ENCODE measurements at regions not wholly inside any gene's neighbourhood (a gene's known extent, or its start where the extent isn't known, plus 50 kb on each side); places are given as distances from the start of the nearest gene placed in this dataset.

- no peak for DNase-seq (ENCODE audit: low read depth)
- H3K4me3 ChIP-seq (ENCODE audit: low read depth, low read length) = no peak overlapping the region
- TF ChIP-seq, protein P1, sequence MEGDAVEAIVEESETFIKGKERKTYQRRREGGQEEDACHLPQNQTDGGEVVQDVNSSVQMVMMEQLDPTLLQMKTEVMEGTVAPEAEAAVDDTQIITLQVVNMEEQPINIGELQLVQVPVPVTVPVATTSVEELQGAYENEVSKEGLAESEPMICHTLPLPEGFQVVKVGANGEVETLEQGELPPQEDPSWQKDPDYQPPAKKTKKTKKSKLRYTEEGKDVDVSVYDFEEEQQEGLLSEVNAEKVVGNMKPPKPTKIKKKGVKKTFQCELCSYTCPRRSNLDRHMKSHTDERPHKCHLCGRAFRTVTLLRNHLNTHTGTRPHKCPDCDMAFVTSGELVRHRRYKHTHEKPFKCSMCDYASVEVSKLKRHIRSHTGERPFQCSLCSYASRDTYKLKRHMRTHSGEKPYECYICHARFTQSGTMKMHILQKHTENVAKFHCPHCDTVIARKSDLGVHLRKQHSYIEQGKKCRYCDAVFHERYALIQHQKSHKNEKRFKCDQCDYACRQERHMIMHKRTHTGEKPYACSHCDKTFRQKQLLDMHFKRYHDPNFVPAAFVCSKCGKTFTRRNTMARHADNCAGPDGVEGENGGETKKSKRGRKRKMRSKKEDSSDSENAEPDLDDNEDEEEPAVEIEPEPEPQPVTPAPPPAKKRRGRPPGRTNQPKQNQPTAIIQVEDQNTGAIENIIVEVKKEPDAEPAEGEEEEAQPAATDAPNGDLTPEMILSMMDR (IDR thresholded peaks at IDR 0.05; ENCODE audit: low read depth, low read length, missing control alignments) = no peak
Observed at GRCh38 chr22:47622541-47622940, 860.1 kb downstream of the TBC1D22A start.

DNA sequence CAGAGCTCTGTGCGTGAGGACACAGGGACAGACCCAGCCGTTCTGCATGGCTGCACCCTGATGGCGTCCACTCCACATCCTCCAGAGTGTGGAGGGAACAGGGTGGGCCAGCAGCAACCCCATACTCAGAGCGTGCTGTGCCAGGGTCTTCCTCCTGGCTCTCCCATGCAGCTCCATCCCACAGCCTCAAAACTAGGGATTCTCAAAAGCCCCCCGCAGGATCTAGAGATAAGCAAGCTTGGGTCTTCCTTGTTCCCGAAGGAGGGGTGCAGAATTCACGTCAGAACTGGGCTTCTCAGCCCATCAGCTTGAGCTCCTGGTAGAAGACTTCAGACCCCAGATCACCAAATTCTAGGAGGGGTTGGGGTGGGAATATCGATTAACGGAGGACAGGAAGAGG is 858.8 kb downstream of the TBC1D22A start:
- H3K4me3 ChIP-seq (ENCODE audit: low read depth, low read length) = no peak overlapping the region
- TF ChIP-seq, protein P1 (IDR thresholded peaks at IDR 0.05; ENCODE audit: low read depth, low read length, missing control alignments) = no peak
- DNase-seq (ENCODE audit: low read depth) = no peak

DNA sequence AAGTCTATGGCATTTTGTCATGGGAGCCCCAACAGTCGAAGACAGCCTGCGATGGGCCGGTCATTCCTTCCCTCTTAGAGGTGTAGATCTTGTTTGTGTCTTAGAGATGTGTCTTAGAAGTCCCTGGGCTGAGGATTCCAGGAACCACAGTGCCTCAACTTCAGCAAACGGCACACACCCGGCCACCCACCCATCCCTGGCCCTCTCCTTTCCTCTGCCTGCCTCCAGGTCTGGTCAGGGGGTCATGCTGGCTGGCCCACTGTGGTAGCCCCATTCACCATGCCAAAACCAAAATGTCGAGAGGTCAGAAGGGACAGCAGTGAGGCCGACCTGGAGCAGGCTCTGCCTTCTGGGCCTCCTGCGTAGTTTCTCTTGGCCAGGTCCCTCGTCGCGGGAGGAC is 857.9 kb downstream of the TBC1D22A start:
- TF ChIP-seq, protein P1 (IDR thresholded peaks at IDR 0.05; ENCODE audit: low read depth, low read length, missing control alignments) = no peak
- no peak overlapping the region for H3K4me3 ChIP-seq (ENCODE audit: low read depth, low read length)

GRCh38 chr22:47619631-47620030 is 857.2 kb downstream of the TBC1D22A start:
- H3K4me3 ChIP-seq (ENCODE audit: low read depth, low read length) = no peak overlapping the region
- DNase-seq (ENCODE audit: low read depth) = no peak
- TF ChIP-seq, protein P1 (IDR thresholded peaks at IDR 0.05; ENCODE audit: low read depth, low read length, missing control alignments) = no peak

More for the DNA sequence above, 857.9 kb downstream of the TBC1D22A start:
- no peak for DNase-seq (ENCODE audit: low read depth)

- H3K4me3 ChIP-seq (ENCODE audit: low read depth, low read length) = no peak overlapping the region
- no peak for DNase-seq (ENCODE audit: low read depth)
- TF ChIP-seq, protein P1 (IDR thresholded peaks at IDR 0.05; ENCODE audit: low read depth, low read length, missing control alignments) = no peak
Observed at GRCh38 chr22:47618180-47619010, 855.9 kb downstream of the TBC1D22A start.

- DNase-seq (ENCODE audit: low read depth) = no peak
- TF ChIP-seq, protein P1 (IDR thresholded peaks at IDR 0.05; ENCODE audit: low read depth, low read length, missing control alignments) = no peak
- no peak overlapping the region for H3K4me3 ChIP-seq (ENCODE audit: low read depth, low read length)
Observed at GRCh38 chr22:47617186-47617585, 854.7 kb downstream of the TBC1D22A start.
